ENCODE measurements at regions not wholly inside any gene's neighbourhood (a gene's known extent, or its start where the extent isn't known, plus 50 kb on each side); places are given as distances from the start of the nearest gene placed in this dataset.

- no peak for DNase-seq
- H3K27me3 ChIP-seq (ENCODE audit: insufficient read depth, low read length), result no peaks in the 10 kb centered on the region
- no CpG with 5 or more reads among the region's 3 CpGs for WGBS (ENCODE audit: extremely low coverage, insufficient read length, low lambda C conversion rate)
- no peak overlapping the region for H3T11ph ChIP-seq (ENCODE audit: low read length)
- no peak overlapping the region for H3K14ac ChIP-seq (ENCODE audit: insufficient read depth, low read length)
- Mint-ChIP-seq H3K4me1 (peaks cover 5% of the 10 kb centered on the region in 2 experiments; a peak in 2 of 4 replicates), H3K27me3 (ENCODE audit: low read depth) (peaks cover 6% of the 10 kb centered on the region), H3K27ac (no peak overlapping the region), H3K4me3 (no peak overlapping the region), H3K9me3 (no peaks in the 10 kb centered on the region), H3K36me3 (ENCODE audit: insufficient read depth in 1 of 3, low read depth in 3 of 3) (no peaks in the 10 kb centered on the region)
- no peak overlapping the region for H3K4me2 ChIP-seq (ENCODE audit: insufficient read depth, insufficient read length, low read length)
- H4K5ac ChIP-seq (ENCODE audit: insufficient read length, low read depth, low read length), result no peak overlapping the region
- H2BK120ac ChIP-seq (ENCODE audit: low read depth, low read length, poor library complexity, severe bottlenecking), result no peak overlapping the region
- no peaks in the 10 kb centered on the region for H3K9me3 ChIP-seq (ENCODE audit: control insufficient read depth, low read depth, low read length)
- H3K27ac ChIP-seq (ENCODE audit: insufficient read length, low read depth, low read length), result no peak overlapping the region
- H2AFZ ChIP-seq (ENCODE audit: low read length), result no peak overlapping the region
- H3K23ac ChIP-seq (ENCODE audit: insufficient read length, low read depth, low read length), result no peak overlapping the region
- no peak for TF ChIP-seq CTCF (conservative IDR thresholded peaks at IDR 0.05)
- H4K8ac ChIP-seq (replicated peaks; ENCODE audit: insufficient read length, low read depth, low read length), result no peak overlapping the region
- no peaks in the 10 kb centered on the region for H4K20me1 ChIP-seq (ENCODE audit: control insufficient read depth, insufficient read depth, insufficient read length)
- no peaks in the 10 kb centered on the region for H3K23me2 ChIP-seq (ENCODE audit: insufficient read length, low read depth, low read length, poor library complexity, severe bottlenecking)
- H3K4me1 ChIP-seq (ENCODE audit: insufficient read depth, low read length), result no peaks in the 10 kb centered on the region
- no peak overlapping the region for H3K9ac ChIP-seq (ENCODE audit: extremely low read depth, insufficient read length, low read length)
- H3K18ac ChIP-seq (ENCODE audit: insufficient read length, low read depth, low read length), result no peak overlapping the region
- no peak overlapping the region for H2BK5ac ChIP-seq (ENCODE audit: insufficient read length, low read length)
- H2BK15ac ChIP-seq (ENCODE audit: low read depth, low read length), result no peak overlapping the region
- no peaks in the 10 kb centered on the region for H3K79me2 ChIP-seq (ENCODE audit: insufficient read depth, low read length)
- H2BK12ac ChIP-seq (ENCODE audit: insufficient read length, low read depth, low read length), result no peak overlapping the region
- H2AK5ac ChIP-seq (ENCODE audit: insufficient read length, low read length), result no peak overlapping the region
- H3K56ac ChIP-seq (ENCODE audit: insufficient read length, low read depth, low read length), result no peak overlapping the region
- no peak overlapping the region for H2BK20ac ChIP-seq (ENCODE audit: low read depth, low read length, poor library complexity, severe bottlenecking)
- no peak overlapping the region for H4K91ac ChIP-seq (ENCODE audit: insufficient read length, low read depth, low read length)
- no peaks in the 10 kb centered on the region for H3K79me1 ChIP-seq (ENCODE audit: insufficient read depth, low read depth, low read length, poor library complexity, severe bottlenecking)
- H3K4ac ChIP-seq (ENCODE audit: low read depth, low read length), result no peak overlapping the region
Measured at GRCh38 chr4:155592179-155592937, 74.3 kb upstream of the GUCY1A1 start.

Measured in H9 (cell line).